DND-41 (cell line): ENCODE measurements at regions not wholly inside any gene's neighbourhood (a gene's known extent, or its start where the extent isn't known, plus 50 kb on each side); places are given as distances from the start of the nearest gene placed in this dataset.

Experiments used
- CTCF ChIP-seq: IDR thresholded peaks from 2 replicates; pipeline ENCODE4 v1.5.1; 2012; ENCODE audit warnings: borderline replicate concordance, low read length, moderate library complexity, mild to moderate bottlenecking; ENCODE audit not compliant: poor library complexity, severe bottlenecking; ENCODE audit errors: extremely low read depth
- EZH2 ChIP-seq: IDR thresholded peaks from 3 replicates; pipeline ENCODE4 v1.6.1; 2012; ENCODE audit warnings: borderline replicate concordance, low read depth, mild to moderate bottlenecking, moderate library complexity, low read length, inconsistent platforms; ENCODE audit not compliant: severe bottlenecking

GRCh38 chr10:78966844-78967488 is 101.8 kb upstream of the ZMIZ1 start:
- TF ChIP-seq CTCF (no peak), EZH2 (no peak)
